ENCODE measurements at regions not wholly inside any gene's neighbourhood (a gene's known extent, or its start where the extent isn't known, plus 50 kb on each side); places are given as distances from the start of the nearest gene placed in this dataset.

GRCh38 chr6:126914801-126915200, 203.7 kb upstream of the RSPO3 start:
- TF ChIP-seq POLR2A (IDR thresholded peaks at IDR 0.05) (no peak), CTCF (IDR thresholded peaks at IDR 0.05) (no peak)

GRCh38 chr6:126919947-126920346, 198.5 kb upstream of the RSPO3 start:
- no peak for DNase-seq
- no peak overlapping the region for H3K27ac ChIP-seq
- no peak for TF ChIP-seq POLR2A (IDR thresholded peaks at IDR 0.05)
- TF ChIP-seq CTCF (IDR thresholded peaks at IDR 0.05) = no peak

More at GRCh38 chr6:126914801-126915200, 203.7 kb upstream of the RSPO3 start:
- DNase-seq = no peak
- Histone ChIP-seq H3K36me3 (no peaks in the 10 kb centered on the region), H3K27ac (no peak overlapping the region), H3K9me3 (no peaks in the 10 kb centered on the region), H3K4me1 (no peaks in the 10 kb centered on the region), H3K4me3 (no peak overlapping the region), H3K27me3 (no peaks in the 10 kb centered on the region)

GRCh38 chr6:126923807-126924206, 194.7 kb upstream of the RSPO3 start:
- TF ChIP-seq CTCF (IDR thresholded peaks at IDR 0.05) (no peak), POLR2A (IDR thresholded peaks at IDR 0.05) (no peak)
- H3K27me3 ChIP-seq = no peaks in the 10 kb centered on the region
- no peaks in the 10 kb centered on the region for H3K9me3 ChIP-seq
- H3K36me3 ChIP-seq = no peaks in the 10 kb centered on the region
- no peak overlapping the region for H3K27ac ChIP-seq
- H3K4me3 ChIP-seq = no peak overlapping the region
- no peak for DNase-seq
- no peaks in the 10 kb centered on the region for H3K4me1 ChIP-seq

More at GRCh38 chr6:126919947-126920346, 198.5 kb upstream of the RSPO3 start:
- Histone ChIP-seq H3K4me1 (no peaks in the 10 kb centered on the region), H3K4me3 (no peak overlapping the region), H3K36me3 (no peaks in the 10 kb centered on the region), H3K9me3 (no peaks in the 10 kb centered on the region), H3K27me3 (no peaks in the 10 kb centered on the region)

- H3K27ac ChIP-seq = no peak overlapping the region
- no peaks in the 10 kb centered on the region for H3K4me1 ChIP-seq
- TF ChIP-seq POLR2A (IDR thresholded peaks at IDR 0.05) = no peak
- TF ChIP-seq CTCF (IDR thresholded peaks at IDR 0.05) = no peak
- H3K27me3 ChIP-seq = no peaks in the 10 kb centered on the region
- no peak for DNase-seq
- no peaks in the 10 kb centered on the region for H3K9me3 ChIP-seq
- no peaks in the 10 kb centered on the region for H3K36me3 ChIP-seq
- no peak overlapping the region for H3K4me3 ChIP-seq
Measured at GRCh38 chr6:126926926-126927325, 191.5 kb upstream of the RSPO3 start.

GRCh38 chr6:126927841-126928240, 190.6 kb upstream of the RSPO3 start:
- Histone ChIP-seq H3K27ac (no peak overlapping the region), H3K36me3 (no peaks in the 10 kb centered on the region), H3K9me3 (no peaks in the 10 kb centered on the region), H3K4me3 (no peak overlapping the region), H3K4me1 (no peaks in the 10 kb centered on the region), H3K27me3 (no peaks in the 10 kb centered on the region)
- TF ChIP-seq POLR2A (IDR thresholded peaks at IDR 0.05) = no peak
- no peak for DNase-seq

- Histone ChIP-seq H3K4me1 (no peaks in the 10 kb centered on the region), H3K27me3 (no peaks in the 10 kb centered on the region), H3K27ac (no peak overlapping the region), H3K4me3 (no peak overlapping the region), H3K9me3 (no peaks in the 10 kb centered on the region), H3K36me3 (no peaks in the 10 kb centered on the region)
- DNase-seq = no peak
- TF ChIP-seq POLR2A (IDR thresholded peaks at IDR 0.05) = no peak
- no peak for TF ChIP-seq CTCF (IDR thresholded peaks at IDR 0.05)
Measured at GRCh38 chr6:126937426-126937825, 181.0 kb upstream of the RSPO3 start.
